HG02852 (cell line): ENCODE measurements at regions not wholly inside any gene's neighbourhood (a gene's known extent, or its start where the extent isn't known, plus 50 kb on each side); places are given as distances from the start of the nearest gene placed in this dataset.
"Not testable (repeated sequence)": the region's sequence is repeated elsewhere in the genome, so short reads cannot be mapped to it uniquely, and the experiment has no call there.

Source experiments
- ATAC-seq: cut with Tn5 transposase; IDR thresholded peaks from one replicate; pipeline ENCODE4 v1.9.1; 2021; ENCODE audit warnings: mild to moderate bottlenecking, moderate library complexity; ENCODE audit not compliant: unreplicated experiment

- no peak for ATAC-seq
Observed at GRCh38 chrX:13387666-13388494, 68.0 kb upstream of the ATXN3L start.

- ATAC-seq = no peak
Observed at GRCh38 chrX:13386636-13387035, 66.8 kb upstream of the ATXN3L start.

DNA sequence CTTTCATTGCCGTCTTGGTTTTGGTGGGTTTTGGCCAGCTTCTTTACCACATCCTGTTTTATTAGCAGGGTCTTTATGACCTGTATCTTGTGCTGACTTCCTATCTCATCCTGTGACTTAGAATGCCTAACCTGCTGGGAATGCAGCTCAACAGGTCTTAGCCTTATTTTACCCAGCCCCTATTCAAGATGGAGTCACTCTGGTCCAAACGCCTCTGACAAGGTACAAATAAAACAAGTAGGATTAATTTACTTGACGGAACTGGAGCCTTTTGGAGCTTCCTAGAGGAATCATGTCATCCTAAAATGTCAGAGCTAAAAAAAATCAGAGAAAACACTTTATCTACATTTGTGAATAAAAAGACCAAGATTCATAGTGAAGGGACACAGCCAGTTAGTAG lies 66.2 kb upstream of the ATXN3L start:
- ATAC-seq = no peak

- peak; percentile 43 for ATAC-seq
Observed at GRCh38 chrX:13383907-13384306, 64.1 kb upstream of the ATXN3L start.

DNA sequence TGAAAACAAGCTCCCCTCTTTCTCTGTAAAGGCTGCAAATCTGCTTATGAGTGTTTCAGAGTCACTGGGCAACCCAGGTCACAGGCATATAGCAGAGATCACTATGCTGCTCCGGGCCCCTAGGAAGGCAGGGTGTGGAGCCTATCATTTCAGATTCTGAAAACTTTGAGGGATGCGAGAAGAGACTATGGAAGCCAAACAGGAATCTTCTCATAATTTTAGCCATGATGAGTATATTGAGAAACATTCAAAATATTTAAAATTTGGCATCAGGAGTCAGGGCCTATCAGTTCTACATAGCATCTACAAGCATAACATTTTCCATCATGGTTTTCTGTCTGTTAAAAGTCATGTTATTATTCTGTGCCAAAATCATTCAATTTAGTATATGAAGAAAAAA lies 61.7 kb upstream of the ATXN3L start:
- ATAC-seq = no peak

DNA sequence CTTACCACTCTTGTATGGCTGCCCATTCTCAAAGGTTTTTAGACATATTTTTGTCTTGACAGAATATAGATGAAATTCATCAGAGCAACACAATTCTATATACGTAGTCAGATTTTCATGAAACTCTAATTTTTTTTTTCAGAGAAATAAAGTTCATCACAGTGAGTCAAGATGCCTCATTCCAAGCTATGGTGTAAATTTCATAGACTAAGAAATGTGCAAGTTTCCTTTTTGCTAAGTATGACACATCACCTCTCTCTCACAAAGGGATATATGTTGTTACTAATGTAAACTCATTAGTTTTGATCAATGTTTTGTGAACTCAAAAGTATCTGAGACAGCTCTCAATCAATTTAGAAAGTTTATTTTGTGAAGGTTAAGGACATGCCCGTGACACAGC lies 60.4 kb upstream of the ATXN3L start:
- no peak for ATAC-seq

GRCh38 chrX:13378562-13379518 lies 59.0 kb upstream of the ATXN3L start:
- ATAC-seq = not testable (repeated sequence)

DNA sequence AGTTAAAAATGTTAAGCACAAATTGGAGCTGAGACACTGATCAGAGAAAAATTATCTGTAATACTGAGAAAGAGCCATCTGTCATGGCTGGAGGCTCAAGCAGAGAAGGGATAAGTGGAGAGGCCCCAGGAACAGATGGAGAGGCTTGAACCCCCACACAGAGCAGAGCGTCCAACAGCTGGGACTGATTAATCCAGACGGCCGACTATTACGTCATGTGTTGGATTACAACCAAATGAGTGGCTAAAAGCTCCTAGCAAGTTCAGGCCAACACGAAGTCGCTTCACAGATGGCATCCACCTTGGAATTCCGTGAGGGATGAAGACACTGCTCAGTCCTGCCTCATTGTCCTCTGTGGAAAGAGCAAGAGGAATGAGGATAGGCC lies 57.7 kb upstream of the ATXN3L start:
- no peak for ATAC-seq

- no peak for ATAC-seq
Observed at GRCh38 chrX:13376857-13377549, 57.1 kb upstream of the ATXN3L start.

DNA sequence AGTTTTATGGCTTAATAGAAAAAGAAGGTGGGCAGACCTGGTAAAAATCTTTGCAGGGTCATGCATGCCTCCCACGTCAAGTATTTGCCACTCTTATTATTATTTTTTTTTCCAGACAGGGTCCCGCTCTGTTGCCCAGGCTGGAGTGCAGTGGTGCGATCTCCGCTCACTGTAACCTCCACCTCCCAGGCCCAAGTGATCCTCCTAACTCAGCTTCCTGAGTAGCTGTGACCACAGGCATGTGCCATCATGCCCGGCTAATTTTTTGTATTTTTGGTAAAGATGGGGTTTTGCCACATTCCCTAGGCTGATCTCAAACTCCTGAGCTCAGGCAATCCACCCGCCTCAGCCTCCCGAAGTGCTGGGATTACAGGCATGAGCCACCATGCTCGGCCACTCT lies 55.7 kb upstream of the ATXN3L start:
- ATAC-seq = not testable (repeated sequence)

DNA sequence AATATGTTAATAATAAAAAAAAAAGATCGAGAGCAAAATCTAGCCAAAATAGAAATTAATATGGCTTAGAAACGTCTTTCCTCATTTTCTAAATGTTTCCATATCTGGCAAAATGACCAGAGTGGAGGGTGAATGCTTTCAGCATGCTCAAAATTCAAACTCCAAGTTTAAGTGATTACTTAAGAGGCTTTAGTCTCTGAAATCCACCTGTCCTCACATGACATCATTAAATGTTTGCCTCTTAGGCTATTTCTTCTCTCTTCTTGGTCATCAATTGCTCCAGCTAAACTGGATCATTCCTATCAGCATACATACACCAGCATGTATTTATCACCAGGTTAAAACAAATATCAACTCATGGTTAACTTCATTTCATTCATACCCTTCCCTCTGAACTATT lies 54.5 kb upstream of the ATXN3L start:
- ATAC-seq = no peak

GRCh38 chrX:13373431-13374187 lies 53.8 kb upstream of the ATXN3L start:
- no peak for ATAC-seq

DNA sequence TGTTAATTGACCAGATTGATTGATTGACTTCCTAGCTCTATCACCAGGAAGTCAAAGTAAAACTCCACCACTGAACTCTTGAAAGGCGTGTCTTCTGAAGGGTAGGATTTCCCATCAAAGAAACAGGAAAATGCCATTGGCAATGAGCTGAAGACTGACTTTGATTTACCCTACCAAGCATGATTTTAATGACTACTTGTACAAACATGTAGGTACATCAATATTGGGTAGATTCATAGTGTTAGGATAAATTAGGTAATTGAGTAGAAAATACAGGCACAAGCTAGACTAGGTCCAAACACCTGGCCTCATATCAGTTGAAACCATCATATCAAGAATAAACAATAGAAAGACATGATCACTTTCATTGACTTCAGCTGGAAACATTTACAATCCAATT lies 53.2 kb upstream of the ATXN3L start:
- no peak for ATAC-seq

GRCh38 chrX:13372203-13372980 lies 52.5 kb upstream of the ATXN3L start:
- no peak for ATAC-seq

GRCh38 chrX:13371186-13371585 lies 51.3 kb upstream of the ATXN3L start:
- no peak for ATAC-seq

DNA sequence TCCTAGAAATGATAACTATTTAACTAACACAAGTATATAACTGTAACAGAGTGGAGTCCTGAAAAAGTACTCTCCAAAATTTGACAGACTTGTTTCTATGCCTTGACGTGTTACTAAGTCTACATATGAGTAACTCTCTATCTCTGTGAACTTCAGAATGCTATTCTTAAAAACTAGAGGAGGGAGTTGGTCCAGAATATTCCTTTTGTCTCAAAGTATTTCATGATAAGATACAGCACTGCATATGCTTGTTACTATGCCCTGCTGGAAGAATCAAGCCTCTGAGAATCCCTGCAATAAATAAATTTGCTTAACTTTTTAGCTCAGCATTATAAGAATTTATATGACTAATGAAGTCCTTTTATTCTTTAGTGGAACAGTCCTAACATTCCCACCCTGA lies 50.9 kb upstream of the ATXN3L start:
- no peak for ATAC-seq
